PFSK-1 (cell line): ENCODE measurements at regions not wholly inside any gene's neighbourhood (a gene's known extent, or its start where the extent isn't known, plus 50 kb on each side); places are given as distances from the start of the nearest gene placed in this dataset.

ENCODE experiments used
- POLR2AphosphoS5 ChIP-seq: IDR thresholded peaks from 2 replicates; pipeline ENCODE4 v1.6.1; 2012; ENCODE audit warnings: low read depth, mild to moderate bottlenecking, control low read depth, low read length, moderate library complexity
- REST ChIP-seq, 2 experiments: IDR thresholded peaks; 2 replicates each; pipeline versions ENCODE4 v1.6.1 to v1.8.0; 2011 to 2012; ENCODE audit warnings: low read depth in 2 of 2, low read length in 2 of 2, control low read depth in 1 of 2, inconsistent platforms in 1 of 2, mild to moderate bottlenecking in 1 of 2, moderate library complexity in 1 of 2; ENCODE audit not compliant: insufficient read depth in 1 of 2
- TAF1 ChIP-seq: IDR thresholded peaks from 2 replicates; pipeline ENCODE4 v1.6.1; 2012; ENCODE audit warnings: low read length, control low read depth, borderline replicate concordance; ENCODE audit not compliant: insufficient read depth

- TF ChIP-seq POLR2AphosphoS5 (no peak), TAF1 (no peak), REST (IDR thresholded peaks at IDR 0.05; ENCODE audit: insufficient read depth in 1 of 2, low read depth in 2 of 2, low read length in 2 of 2) (no peak)
Observed at GRCh38 chr4:79247695-79248394, 78.0 kb downstream of the NAA11 start.
